ENCODE measurements at regions not wholly inside any gene's neighbourhood (a gene's known extent, or its start where the extent isn't known, plus 50 kb on each side); places are given as distances from the start of the nearest gene placed in this dataset.

GRCh38 chr2:36296798-36297197 is 58.8 kb upstream of the CRIM1 start:
- TF ChIP-seq BRCA1 (IDR thresholded peaks at IDR 0.05; ENCODE audit: low read depth, low read length): no peak
- TF ChIP-seq SRF (IDR thresholded peaks at IDR 0.05; ENCODE audit: low read depth, low read length): no peak
- TF ChIP-seq, protein P1, sequence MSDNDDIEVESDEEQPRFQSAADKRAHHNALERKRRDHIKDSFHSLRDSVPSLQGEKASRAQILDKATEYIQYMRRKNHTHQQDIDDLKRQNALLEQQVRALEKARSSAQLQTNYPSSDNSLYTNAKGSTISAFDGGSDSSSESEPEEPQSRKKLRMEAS (IDR thresholded peaks at IDR 0.05): no peak
- no peak for TF ChIP-seq POLR2A (IDR thresholded peaks at IDR 0.05; ENCODE audit: control extremely low read depth in 1 of 2, low read depth in 2 of 2, low read length in 2 of 2)
- TF ChIP-seq EZH2 (IDR thresholded peaks at IDR 0.05; ENCODE audit: low read depth, low read length, severe bottlenecking): no peak
- no peak for TF ChIP-seq CTCF (IDR thresholded peaks at IDR 0.05; ENCODE audit: control extremely low read depth in 1 of 3, insufficient read depth in 1 of 3, low read depth in 1 of 3, low read length in 3 of 3)
- TF ChIP-seq JUN (IDR thresholded peaks at IDR 0.05; ENCODE audit: low read depth, low read length): no peak
- TF ChIP-seq RAD21 (IDR thresholded peaks at IDR 0.05 in 1 of 2, conservative IDR thresholded peaks at IDR 0.05 in 1 of 2; ENCODE audit: low read depth in 2 of 2, low read length in 2 of 2): no peak

Data from H1 (cell line).